Mucosa of stomach (tissue), 1 donor: ENCODE measurements at regions not wholly inside any gene's neighbourhood (a gene's known extent, or its start where the extent isn't known, plus 50 kb on each side); places are given as distances from the start of the nearest gene placed in this dataset.

Experiments used
- H3K27me3 ChIP-seq: one replicate; pipeline ENCODE4 v1.7.0; 2013; ENCODE audit warnings: mild to moderate bottlenecking, low read length; ENCODE audit not compliant: control insufficient read depth, insufficient read depth
- H3K36me3 ChIP-seq: one replicate; pipeline ENCODE4 v1.7.0; 2013; ENCODE audit warnings: low read length; ENCODE audit not compliant: control insufficient read depth, insufficient read depth
- H3K4me1 ChIP-seq: one replicate; pipeline ENCODE4 v1.7.0; 2013; ENCODE audit warnings: mild to moderate bottlenecking, low read length; ENCODE audit not compliant: control insufficient read depth, insufficient read depth
- H3K4me3 ChIP-seq: one replicate; pipeline ENCODE4 v1.7.0; 2013; ENCODE audit warnings: low read length
- H3K9ac ChIP-seq: one replicate; pipeline ENCODE4 v1.7.0; 2013; ENCODE audit warnings: mild to moderate bottlenecking, low read length, moderate library complexity
- H3K9me3 ChIP-seq: one replicate; pipeline ENCODE4 v1.7.0; 2013; ENCODE audit warnings: mild to moderate bottlenecking, low read length, moderate library complexity; ENCODE audit not compliant: control insufficient read depth
- donor health status: Pancreatic carcinoma.

DNA sequence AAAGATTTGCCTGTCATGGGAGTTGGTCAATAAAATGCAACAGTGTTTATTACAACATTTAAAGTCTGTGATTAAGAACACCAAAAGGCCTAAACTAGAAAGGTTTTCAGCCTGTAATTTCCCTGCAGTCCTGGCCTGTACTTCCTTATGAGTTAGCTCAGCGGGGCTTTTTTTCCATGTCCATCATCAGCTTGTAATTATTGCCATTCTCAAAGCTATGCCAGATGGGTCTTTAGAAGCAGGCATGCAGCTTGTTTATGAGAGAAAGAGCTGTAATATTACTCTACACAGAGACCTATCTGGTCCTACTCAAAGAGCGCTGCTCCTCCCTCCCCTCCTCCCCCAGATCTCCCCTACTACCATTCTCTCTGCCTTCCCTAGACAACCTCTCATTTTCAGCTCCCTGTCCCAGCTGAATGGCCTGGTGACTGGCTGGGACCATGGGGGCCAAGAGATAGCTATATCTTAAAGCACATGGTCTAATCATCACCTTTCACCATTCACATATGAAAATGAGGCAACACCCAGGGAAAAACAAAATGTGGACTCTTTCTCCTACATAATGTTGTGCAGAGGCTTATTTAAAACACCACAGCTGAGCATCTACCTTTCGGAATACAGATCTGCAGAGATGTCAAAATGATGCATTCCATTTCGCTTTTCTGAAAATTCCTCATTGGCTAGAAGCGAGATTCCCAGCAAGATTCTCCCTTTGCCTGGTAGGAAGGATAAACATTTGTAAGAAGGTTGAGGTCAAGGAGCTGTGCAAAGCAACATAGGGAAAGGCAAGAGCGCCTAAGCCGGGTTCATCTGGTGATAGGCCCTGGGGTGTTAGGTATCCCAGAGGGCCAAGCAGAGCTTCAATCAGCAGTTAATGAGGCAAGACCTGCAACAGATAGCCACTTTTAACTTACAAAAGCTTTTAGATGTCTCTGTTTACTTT lies 209.7 kb upstream of the CDKN3 start:
- no peaks in the 10 kb centered on the region for H3K36me3 ChIP-seq
- no peaks in the 10 kb centered on the region for H3K4me1 ChIP-seq
- no peak overlapping the region for H3K4me3 ChIP-seq
- H3K27me3 ChIP-seq, result no peaks in the 10 kb centered on the region
- no peaks in the 10 kb centered on the region for H3K9me3 ChIP-seq
- no peak overlapping the region for H3K9ac ChIP-seq

- Histone ChIP-seq H3K36me3 (no peaks in the 10 kb centered on the region), H3K9me3 (no peaks in the 10 kb centered on the region), H3K27me3 (no peaks in the 10 kb centered on the region), H3K4me1 (no peaks in the 10 kb centered on the region), H3K4me3 (no peak overlapping the region), H3K9ac (no peak overlapping the region)
Observed at GRCh38 chr14:54188064-54188666, 208.6 kb upstream of the CDKN3 start.

GRCh38 chr14:54189333-54189732 lies 207.5 kb upstream of the CDKN3 start:
- Histone ChIP-seq H3K36me3 (no peaks in the 10 kb centered on the region), H3K9me3 (no peaks in the 10 kb centered on the region), H3K27me3 (no peaks in the 10 kb centered on the region), H3K9ac (no peak overlapping the region), H3K4me1 (no peaks in the 10 kb centered on the region), H3K4me3 (no peak overlapping the region)

DNA sequence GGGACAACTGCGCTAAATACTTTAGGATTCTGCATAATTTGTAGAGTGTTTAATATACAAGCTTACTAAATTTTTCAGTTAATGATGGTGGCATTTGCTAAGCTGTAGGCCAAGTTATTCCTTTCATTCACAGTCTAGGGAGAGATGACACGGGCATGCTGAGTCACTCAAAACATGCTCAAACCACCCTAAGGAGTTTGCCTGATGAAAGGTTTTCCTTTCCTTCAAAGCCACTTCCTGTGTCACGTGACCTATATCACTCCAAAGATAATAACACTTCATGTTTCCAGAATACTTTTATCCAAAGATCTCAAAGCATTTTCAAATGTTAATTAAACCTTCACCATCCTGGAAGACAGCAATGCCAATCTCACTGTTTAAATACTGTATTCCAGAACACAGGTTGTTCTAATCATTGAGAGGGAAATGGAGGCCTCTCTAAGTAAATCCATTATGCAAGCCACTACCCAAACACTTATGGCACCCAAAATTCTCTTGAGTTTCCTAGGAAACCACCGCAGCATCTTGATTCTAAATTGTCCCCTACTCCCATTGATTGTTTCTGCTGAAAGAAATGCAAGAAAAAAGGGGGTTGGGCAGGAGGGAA lies 207.0 kb upstream of the CDKN3 start:
- Histone ChIP-seq H3K4me1 (no peaks in the 10 kb centered on the region), H3K9ac (no peak overlapping the region), H3K4me3 (no peak overlapping the region), H3K36me3 (no peaks in the 10 kb centered on the region), H3K27me3 (no peaks in the 10 kb centered on the region), H3K9me3 (no peaks in the 10 kb centered on the region)

DNA sequence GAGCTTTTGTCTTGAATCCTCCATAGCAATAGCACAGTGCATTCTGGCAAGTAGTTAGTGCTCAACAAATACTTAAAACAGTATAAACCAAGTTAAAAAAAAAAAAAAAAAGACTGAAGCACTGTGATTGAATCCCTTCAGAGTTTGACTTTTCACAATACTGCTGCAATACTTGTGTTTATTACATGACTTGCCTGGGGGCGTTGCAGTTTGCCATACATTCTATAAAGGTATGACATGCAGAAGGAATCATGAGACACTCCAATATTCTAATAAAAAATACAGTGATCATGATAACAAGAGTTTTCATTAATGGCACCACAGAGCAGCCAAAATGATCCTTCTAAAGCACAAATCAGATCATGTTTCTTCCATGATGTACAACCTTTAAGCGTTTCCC lies 205.0 kb upstream of the CDKN3 start:
- Histone ChIP-seq H3K27me3 (no peaks in the 10 kb centered on the region), H3K36me3 (no peaks in the 10 kb centered on the region), H3K4me1 (no peaks in the 10 kb centered on the region), H3K4me3 (no peak overlapping the region), H3K9me3 (no peaks in the 10 kb centered on the region), H3K9ac (no peak overlapping the region)

GRCh38 chr14:54192610-54193009 lies 204.2 kb upstream of the CDKN3 start:
- no peaks in the 10 kb centered on the region for H3K27me3 ChIP-seq
- no peaks in the 10 kb centered on the region for H3K9me3 ChIP-seq
- no peaks in the 10 kb centered on the region for H3K36me3 ChIP-seq
- no peak overlapping the region for H3K9ac ChIP-seq
- no peak overlapping the region for H3K4me3 ChIP-seq
- no peaks in the 10 kb centered on the region for H3K4me1 ChIP-seq

GRCh38 chr14:54193871-54194270 lies 202.9 kb upstream of the CDKN3 start:
- no peaks in the 10 kb centered on the region for H3K4me1 ChIP-seq
- no peak overlapping the region for H3K9ac ChIP-seq
- no peaks in the 10 kb centered on the region for H3K9me3 ChIP-seq
- no peaks in the 10 kb centered on the region for H3K27me3 ChIP-seq
- no peaks in the 10 kb centered on the region for H3K36me3 ChIP-seq
- no peak overlapping the region for H3K4me3 ChIP-seq

DNA sequence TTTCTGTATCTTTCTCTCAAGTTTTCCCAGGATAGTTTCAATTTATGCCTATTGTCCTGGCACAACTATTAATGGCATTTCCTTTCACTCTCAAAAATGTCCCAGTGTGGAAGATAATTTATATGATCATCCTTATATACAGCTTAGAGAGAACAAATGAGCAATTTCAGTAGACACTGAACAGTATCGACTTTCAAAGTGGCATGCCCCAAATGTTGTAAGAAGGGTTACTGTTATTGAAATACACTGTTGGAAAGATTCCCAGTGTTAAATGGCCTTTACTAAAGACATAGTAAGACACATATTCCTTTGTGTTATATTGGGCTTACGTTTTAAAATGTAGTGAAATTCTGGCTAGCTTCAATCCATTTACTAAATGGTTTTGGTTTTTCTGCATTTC lies 202.3 kb upstream of the CDKN3 start:
- no peak overlapping the region for H3K4me3 ChIP-seq
- no peak overlapping the region for H3K9ac ChIP-seq
- H3K36me3 ChIP-seq, result no peaks in the 10 kb centered on the region
- no peaks in the 10 kb centered on the region for H3K9me3 ChIP-seq
- no peaks in the 10 kb centered on the region for H3K4me1 ChIP-seq
- no peaks in the 10 kb centered on the region for H3K27me3 ChIP-seq

GRCh38 chr14:54197369-54197768 lies 199.4 kb upstream of the CDKN3 start:
- Histone ChIP-seq H3K9ac (no peak overlapping the region), H3K4me1 (no peaks in the 10 kb centered on the region), H3K27me3 (no peaks in the 10 kb centered on the region), H3K9me3 (no peaks in the 10 kb centered on the region), H3K4me3 (no peak overlapping the region), H3K36me3 (no peaks in the 10 kb centered on the region)

- H3K4me3 ChIP-seq, result no peak overlapping the region
- H3K36me3 ChIP-seq, result no peaks in the 10 kb centered on the region
- H3K9ac ChIP-seq, result no peak overlapping the region
- H3K4me1 ChIP-seq, result no peaks in the 10 kb centered on the region
- no peaks in the 10 kb centered on the region for H3K27me3 ChIP-seq
- H3K9me3 ChIP-seq, result no peaks in the 10 kb centered on the region
Observed at GRCh38 chr14:54200726-54201125, 196.1 kb upstream of the CDKN3 start.

DNA sequence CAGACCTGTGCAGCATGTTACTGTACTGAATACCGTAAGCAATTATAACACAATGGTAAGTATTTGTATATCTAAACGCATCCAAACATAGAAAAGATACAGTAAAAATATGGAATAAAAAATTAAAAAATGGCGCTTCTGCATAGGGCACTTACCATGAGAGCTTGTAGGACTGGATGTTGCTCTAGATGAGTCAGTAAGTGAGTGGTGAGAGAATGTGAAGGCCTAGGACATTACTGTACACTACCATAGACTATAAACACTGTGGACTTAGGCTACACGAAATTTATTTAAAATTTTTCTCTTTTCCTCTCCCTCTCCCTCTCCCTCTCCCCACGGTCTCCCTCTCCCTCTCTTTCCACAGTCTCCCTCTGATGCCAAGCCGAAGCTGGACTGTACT lies 194.5 kb upstream of the CDKN3 start:
- Histone ChIP-seq H3K36me3 (no peaks in the 10 kb centered on the region), H3K27me3 (no peaks in the 10 kb centered on the region), H3K9ac (no peak overlapping the region), H3K9me3 (no peaks in the 10 kb centered on the region), H3K4me3 (no peak overlapping the region), H3K4me1 (peaks cover 7% of the 10 kb centered on the region)

GRCh38 chr14:54206516-54206915 lies 190.3 kb upstream of the CDKN3 start:
- Histone ChIP-seq H3K36me3 (no peaks in the 10 kb centered on the region), H3K27me3 (no peaks in the 10 kb centered on the region), H3K4me1 (peaks cover 7% of the 10 kb centered on the region), H3K4me3 (no peak overlapping the region), H3K9me3 (no peaks in the 10 kb centered on the region), H3K9ac (no peak overlapping the region)
